Common myeloid progenitor, CD34-positive (primary cell): ENCODE measurements at regions not wholly inside any gene's neighbourhood (a gene's known extent, or its start where the extent isn't known, plus 50 kb on each side); places are given as distances from the start of the nearest gene placed in this dataset.
"Not testable (repeated sequence)": the region's sequence is repeated elsewhere in the genome, so short reads cannot be mapped to it uniquely, and the experiment has no call there.

Experiments used
- CTCF ChIA-PET: fragments of 350-600 bp; sonication (Branson Sonifier 250); formaldehyde crosslinking; loops from one replicate; lab custom pipeline; 2021; ENCODE audit warnings: antibody characterized with exemption; lab: Charles Lee
- POLR2A ChIA-PET: fragments of 350-600 bp; sonication (Branson Sonifier 250); formaldehyde crosslinking; loops from one replicate; lab custom pipeline; 2021; ENCODE audit warnings: antibody characterized with exemption; lab: Charles Lee
- DNase-seq, 3 donors: peaks; one replicate each; pipeline versions ENCODE4 v3.0.0 to v3.0.0-alpha.2; 2013
- H3K27ac ChIP-seq, 2 experiments: 1 replicate in 1 of 2; 2 replicates in 1 of 2; pipeline ENCODE4 v1.7.0; 2013; ENCODE audit warnings: inconsistent platforms in 2 of 2, low read length in 2 of 2, mild to moderate bottlenecking in 2 of 2, low read depth in 1 of 2, moderate library complexity in 1 of 2; ENCODE audit not compliant: severe bottlenecking in 2 of 2, insufficient read depth in 1 of 2, poor library complexity in 1 of 2
- H3K27me3 ChIP-seq, 5 experiments: replicated peaks in 2 of 5; 1 replicate in 3 of 5; 2 replicates in 2 of 5; pipeline versions ENCODE4 v1.6.1 to v1.7.0; 2013; ENCODE audit warnings: low read length in 4 of 5, mild to moderate bottlenecking in 2 of 5, moderate library complexity in 2 of 5, inconsistent platforms in 1 of 5; ENCODE audit not compliant: insufficient read depth in 5 of 5, control insufficient read depth in 4 of 5
- H3K36me3 ChIP-seq, 4 experiments: 1 replicate in 2 of 4; 2 replicates in 2 of 4; pipeline versions ENCODE4 v1.6.1 to v1.7.0; 2013; ENCODE audit warnings: low read length in 3 of 4, control low read depth in 1 of 4, mild to moderate bottlenecking in 1 of 4; ENCODE audit not compliant: control insufficient read depth in 4 of 4, insufficient read depth in 4 of 4
- H3K4me1 ChIP-seq, 4 experiments: 1 replicate in 3 of 4; 2 replicates in 1 of 4; pipeline versions ENCODE4 v1.6.1 to v1.7.1; 2013; ENCODE audit warnings: low read length in 3 of 4, mild to moderate bottlenecking in 3 of 4, control low read depth in 1 of 4, inconsistent platforms in 1 of 4, moderate library complexity in 1 of 4; ENCODE audit not compliant: control insufficient read depth in 4 of 4, insufficient read depth in 4 of 4; ENCODE audit errors: control extremely low read depth in 1 of 4
- H3K4me3 ChIP-seq, 7 experiments: 1 replicate in 4 of 7; 2 replicates in 3 of 7; pipeline versions ENCODE4 v1.5.1 to v1.7.0; 2013; ENCODE audit warnings: mild to moderate bottlenecking in 7 of 7, low read length in 6 of 7, moderate library complexity in 6 of 7, inconsistent platforms in 2 of 7, low read depth in 2 of 7, control low read depth in 1 of 7; ENCODE audit not compliant: insufficient read depth in 4 of 7, control insufficient read depth in 1 of 7; ENCODE audit errors: extremely low read depth in 1 of 7
- H3K9me3 ChIP-seq, 5 experiments: 1 replicate in 4 of 5; 2 replicates in 1 of 5; pipeline versions ENCODE4 v1.6.1 to v1.7.1; 2013; ENCODE audit warnings: low read length in 4 of 5, mild to moderate bottlenecking in 2 of 5, inconsistent platforms in 1 of 5, low read depth in 1 of 5, moderate library complexity in 1 of 5; ENCODE audit not compliant: control insufficient read depth in 4 of 5, insufficient read depth in 2 of 5; ENCODE audit errors: control extremely low read depth in 1 of 5
- WGBS: methylation state at CpG from one replicate; pipeline ENCODE4 v1.1.5; 2013; ENCODE audit not compliant: insufficient coverage; 5-methylcytosine and 5-hydroxymethylcytosine counted together

DNA sequence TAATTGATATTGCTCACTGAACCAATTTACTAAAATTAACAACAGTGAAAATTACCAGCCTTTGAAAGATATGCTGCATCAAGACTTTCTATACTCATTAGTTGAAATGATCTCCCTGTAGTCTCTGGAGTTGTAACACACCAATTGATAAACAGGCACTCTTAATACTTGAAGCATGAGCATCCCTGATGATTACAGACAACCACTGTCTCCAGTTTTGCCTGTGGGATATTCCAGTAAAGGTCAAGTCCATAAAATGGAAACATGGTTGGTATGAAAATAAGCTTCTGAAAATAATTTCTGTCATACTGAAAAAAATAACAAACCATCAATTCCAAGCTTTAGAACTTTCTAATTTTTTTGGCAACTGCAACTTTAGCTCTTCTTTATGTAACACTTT lies 405.8 kb downstream of the SPRY2 start:
- no peak overlapping the region for H3K27ac ChIP-seq
- DNase-seq: no peak
- ChIA-PET POLR2A (no interaction called here), CTCF (no interaction called here)
- peaks cover 0 to 2% (median 0%) of the 10 kb centered on the region in 5 experiments for H3K9me3 ChIP-seq
- peaks cover 0 to 2% (median 0%) of the 10 kb centered on the region in 4 experiments for H3K36me3 ChIP-seq
- peaks cover 0 to 4% (median 0%) of the 10 kb centered on the region in 4 experiments for H3K4me1 ChIP-seq
- H3K27me3 ChIP-seq: no peaks in the 10 kb centered on the region
- no peak overlapping the region for H3K4me3 ChIP-seq

DNA sequence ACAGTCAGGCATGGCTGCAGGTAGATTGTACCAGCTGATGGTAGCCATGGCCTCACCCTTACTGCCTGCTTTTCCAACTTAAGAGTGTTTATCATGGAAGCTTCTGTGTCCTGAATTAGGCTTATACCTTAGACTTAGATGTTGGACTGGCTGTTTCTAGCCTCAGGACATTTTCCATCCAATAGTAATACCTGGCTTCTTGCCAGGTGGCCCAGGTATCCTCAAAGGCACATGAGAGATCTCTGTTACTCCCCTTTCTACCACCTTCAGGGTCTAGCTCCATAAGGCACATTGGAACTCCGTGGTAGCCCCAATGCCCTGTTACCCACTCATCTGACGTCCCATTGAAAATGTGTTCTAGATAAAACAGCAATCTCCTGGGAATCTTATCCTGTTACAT lies 407.5 kb downstream of the SPRY2 start:
- Histone ChIP-seq H3K27me3 (no peaks in the 10 kb centered on the region), H3K9me3 (peaks cover 0 to 2% (median 0%) of the 10 kb centered on the region in 5 experiments), H3K4me3 (no peak overlapping the region), H3K4me1 (peaks cover 0 to 4% (median 0%) of the 10 kb centered on the region in 4 experiments), H3K27ac (no peak overlapping the region), H3K36me3 (peaks cover 0 to 2% (median 0%) of the 10 kb centered on the region in 4 experiments)
- DNase-seq: no peak
- 100% methylated on average over 1 of the region's 2 CpGs for WGBS
- ChIA-PET CTCF (interaction anchor here (0.9 kb wide), 1 partner anchor 33 kb away, joined by 3 read pairs; no protein-coding TSS in a partner anchor), POLR2A (no interaction called here)

DNA sequence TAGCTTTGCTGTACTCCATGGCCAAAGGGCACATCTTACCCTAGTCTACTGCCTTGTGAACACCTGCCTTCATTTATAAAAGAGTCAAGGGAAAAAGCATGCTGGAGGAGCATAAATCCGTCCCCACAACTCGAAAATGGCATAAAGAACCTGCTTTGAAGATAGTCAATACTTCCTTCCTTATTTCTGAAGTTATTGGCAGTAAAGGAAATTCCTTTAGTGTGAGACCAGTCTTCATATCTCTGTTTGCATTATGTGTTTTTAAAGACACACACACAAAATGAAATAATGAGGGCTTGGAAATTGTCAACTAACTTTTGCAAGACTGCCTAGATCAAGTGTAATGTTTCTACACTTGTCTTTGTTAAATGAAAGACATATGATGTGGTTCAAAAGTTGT lies 408.4 kb downstream of the SPRY2 start:
- Histone ChIP-seq H3K27ac (no peak overlapping the region), H3K36me3 (peaks cover 0 to 2% (median 0%) of the 10 kb centered on the region in 4 experiments), H3K4me1 (peaks cover 0 to 4% (median 0%) of the 10 kb centered on the region in 4 experiments), H3K27me3 (no peaks in the 10 kb centered on the region), H3K4me3 (no peak overlapping the region), H3K9me3 (peaks cover 0 to 2% (median 0%) of the 10 kb centered on the region in 5 experiments)
- no peak for DNase-seq
- ChIA-PET CTCF (interaction anchor here (0.9 kb wide), 1 partner anchor 32 kb away, joined by 3 read pairs; no protein-coding TSS in a partner anchor), POLR2A (no interaction called here)
- WGBS: 40% methylated on average over 1 of the region's 2 CpGs

DNA sequence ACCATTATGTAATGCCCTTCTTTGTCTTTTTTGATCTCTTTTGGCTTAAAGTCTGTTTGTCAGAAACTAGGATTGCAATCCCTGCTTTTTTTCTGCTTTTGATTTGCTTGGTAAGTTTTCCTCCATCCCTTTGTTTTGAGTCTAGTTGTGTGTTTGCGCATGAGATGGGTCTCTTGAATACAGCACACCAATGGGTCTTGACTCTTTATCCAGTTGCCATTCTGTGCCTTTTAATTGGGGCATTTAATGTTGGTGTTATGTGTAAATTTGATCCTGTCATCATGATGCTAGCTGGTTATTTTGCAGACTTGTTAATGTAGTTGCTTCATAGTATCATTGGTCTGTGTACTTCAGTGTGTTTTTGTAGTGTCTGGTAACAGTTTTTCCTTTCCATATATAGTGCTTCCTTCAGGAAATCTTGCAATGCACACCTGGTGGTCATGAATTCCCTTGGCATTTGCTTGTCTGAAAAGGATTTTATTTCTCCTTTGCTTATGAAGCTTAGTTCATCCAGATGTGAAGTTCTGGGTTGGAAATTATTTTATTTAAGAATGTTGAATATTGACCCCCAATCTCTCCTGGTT lies 416.9 kb downstream of the SPRY2 start:
- peak; percentile 4 to 39 (median 15) for DNase-seq
- H3K4me3 ChIP-seq, POLR2A ChIA-PET, H3K27ac ChIP-seq, H3K4me1 ChIP-seq, CTCF ChIA-PET, H3K36me3 ChIP-seq, H3K27me3 ChIP-seq: not testable (repeated sequence)
- WGBS: no CpG with 5 or more reads among the region's 1 CpG
- H3K9me3 ChIP-seq: peaks cover 0 to 20% (median 0%) of the 10 kb centered on the region in 5 experiments

DNA sequence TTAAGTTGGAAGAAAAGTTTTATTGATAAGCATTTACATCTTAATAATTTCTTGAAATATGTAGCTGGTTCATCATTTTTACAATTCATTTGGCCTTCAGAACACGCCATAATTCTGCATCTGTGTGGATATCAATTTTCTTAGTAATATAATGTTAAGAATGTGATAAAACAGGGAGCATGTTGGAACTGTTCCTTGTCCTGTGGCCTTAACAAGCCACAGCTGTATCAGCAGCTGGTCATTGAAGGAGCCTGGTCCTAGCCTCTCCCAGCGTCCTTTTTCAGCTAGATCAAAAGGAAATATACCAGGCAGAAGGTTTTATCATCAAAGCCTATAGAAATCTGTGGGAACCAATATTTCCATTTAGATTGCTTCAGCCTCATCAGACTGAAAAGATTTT lies 421.8 kb downstream of the SPRY2 start:
- no peak for DNase-seq
- peak overlapping the region in 1 of 2 experiments; percentile 1 for H3K27ac ChIP-seq
- H3K4me3 ChIP-seq: no peak overlapping the region
- peaks cover 0 to 7% (median 0%) of the 10 kb centered on the region in 5 experiments for H3K9me3 ChIP-seq
- peaks cover 0 to 12% (median 3%) of the 10 kb centered on the region in 4 experiments for H3K4me1 ChIP-seq
- H3K36me3 ChIP-seq: no peaks in the 10 kb centered on the region
- 90% methylated on average over 1 of the region's 2 CpGs for WGBS
- ChIA-PET CTCF (no interaction called here), POLR2A (no interaction called here)
- H3K27me3 ChIP-seq: no peaks in the 10 kb centered on the region

DNA sequence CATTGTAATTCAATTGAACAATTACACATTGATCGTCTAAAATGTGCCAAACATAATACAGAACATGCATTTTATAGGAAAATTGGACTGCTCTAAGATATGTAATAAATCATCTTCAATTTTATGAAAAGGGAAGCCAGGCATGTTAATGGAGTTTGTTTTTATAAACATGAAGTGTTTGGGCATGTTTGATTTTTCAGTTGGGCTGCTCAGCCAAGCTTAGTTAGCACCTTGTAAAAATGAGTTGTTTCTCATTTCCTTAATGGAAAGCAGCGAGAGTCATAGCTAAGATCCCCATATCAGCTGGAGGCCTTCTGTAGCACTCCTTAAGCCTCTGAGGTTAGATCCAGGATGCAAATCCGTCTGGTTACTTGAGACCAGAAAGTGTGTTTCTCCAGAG lies 422.3 kb downstream of the SPRY2 start:
- WGBS: 60% methylated on average over 1 of the region's 3 CpGs
- Histone ChIP-seq H3K4me3 (no peak overlapping the region), H3K27me3 (no peaks in the 10 kb centered on the region), H3K4me1 (peaks cover 0 to 12% (median 3%) of the 10 kb centered on the region in 4 experiments), H3K36me3 (no peaks in the 10 kb centered on the region), H3K9me3 (peaks cover 0 to 4% (median 0%) of the 10 kb centered on the region in 5 experiments), H3K27ac (peak overlapping the region in 1 of 2 experiments; percentile 1)
- ChIA-PET POLR2A (no interaction called here), CTCF (no interaction called here)
- peak in 2 of 3 donors; percentile 34 to 52 for DNase-seq

DNA sequence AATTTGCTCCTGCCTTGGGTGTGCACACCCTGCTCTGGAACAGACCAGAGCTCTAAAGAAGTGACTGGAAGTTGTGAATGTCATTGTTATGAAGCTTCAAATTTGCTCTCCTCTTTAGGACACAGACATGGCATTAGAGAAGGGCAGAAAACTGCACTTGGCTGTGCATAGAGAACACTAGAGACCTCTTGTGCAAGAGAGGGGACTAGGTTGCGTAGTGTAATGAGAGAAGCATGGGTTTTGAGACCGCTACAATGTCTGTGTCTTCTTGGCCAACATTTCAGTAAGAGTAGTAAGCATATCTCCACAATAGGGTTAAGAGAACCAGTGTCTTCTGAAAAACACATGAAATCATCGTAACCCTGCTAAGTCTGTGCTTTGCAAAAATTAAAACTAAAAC lies 423.3 kb downstream of the SPRY2 start:
- WGBS: 100% methylated on average over 3 of the region's 3 CpGs
- ChIA-PET POLR2A (no interaction called here), CTCF (no interaction called here)
- Histone ChIP-seq H3K27ac (no peak overlapping the region), H3K36me3 (no peaks in the 10 kb centered on the region), H3K9me3 (peaks cover 0 to 2% (median 0%) of the 10 kb centered on the region in 5 experiments), H3K4me3 (no peak overlapping the region), H3K27me3 (no peaks in the 10 kb centered on the region), H3K4me1 (peaks cover 0 to 12% (median 3%) of the 10 kb centered on the region in 4 experiments)
- no peak for DNase-seq
